ENCODE measurements at regions not wholly inside any gene's neighbourhood (a gene's known extent, or its start where the extent isn't known, plus 50 kb on each side); places are given as distances from the start of the nearest gene placed in this dataset.

DNA sequence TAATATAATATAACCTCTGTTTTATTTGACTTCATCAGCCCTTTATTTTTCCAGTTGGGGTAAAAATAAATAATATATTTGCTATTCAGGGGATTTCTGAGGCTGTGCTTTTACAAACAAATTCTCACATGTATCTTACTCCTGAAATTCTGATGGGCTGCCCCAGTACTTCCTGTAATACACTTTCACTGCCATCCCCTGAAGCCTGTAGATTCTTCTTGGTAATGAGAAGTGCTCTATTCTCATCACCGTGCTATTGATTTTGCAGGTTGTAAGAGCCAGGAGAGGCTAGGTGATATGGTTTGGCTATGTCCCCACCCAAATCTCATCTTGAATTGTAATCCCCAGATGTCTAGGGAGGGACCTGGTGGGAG lies 91.9 kb upstream of the CEP78 start:
- intact Hi-C loops (cut with micrococcal nuclease; ENCODE audit: unreplicated experiment), result loop anchor here (5.0 kb wide), 1 partner anchor 68 kb away; no protein-coding TSS in a partner anchor
- H3K36me3 ChIP-seq (ENCODE audit: control insufficient read depth in 2 of 2, insufficient read depth in 2 of 2, low read length in 1 of 2), result no peaks in the 10 kb centered on the region
- peaks cover 6% of the 10 kb centered on the region; the same call in 1 of the 3 replicates for H3K9me3 ChIP-seq (replicated peaks; ENCODE audit: control insufficient read depth, insufficient read depth, low read length)
- peak; percentile 31 for FAIRE-seq
- no peak overlapping the region for H3K4me3 ChIP-seq
- RAD21 ChIA-PET (ENCODE audit: unreplicated experiment), result interaction anchor here (1.7 kb wide), 1 partner anchor 9 kb away, joined by 7 read pairs; no protein-coding TSS in a partner anchor
- SMC1A ChIA-PET (ENCODE audit: uncharacterized antibody, unreplicated experiment), result interaction anchor here (1.1 kb wide), 1 partner anchor 25 kb away, joined by 3 read pairs; no protein-coding TSS in a partner anchor
- TF ChIP-seq STAT1 (conservative IDR thresholded peaks at IDR 0.05) (no peak), ZNF217 (IDR thresholded peaks at IDR 0.05) (no peak), CHD2 (IDR thresholded peaks at IDR 0.05; ENCODE audit: borderline replicate concordance, low read depth, low read length) (no peak), LARP7 (IDR thresholded peaks at IDR 0.05) (no peak), SUPT20H (IDR thresholded peaks at IDR 0.05; ENCODE audit: borderline replicate concordance, control insufficient read depth, low read depth, low read length) (no peak)
- H3K9ac ChIP-seq (ENCODE audit: control insufficient read depth, insufficient read depth, low read length), result no peak overlapping the region
- DNase-seq (ENCODE audit: low read depth, low spot score), result no peak
- no peak overlapping the region for H3K4me2 ChIP-seq (ENCODE audit: control insufficient read depth, insufficient read depth)
- H3K4me1 ChIP-seq (ENCODE audit: control insufficient read depth, insufficient read depth, low read length), result peaks cover 7% of the 10 kb centered on the region
- 0% methylated on average over 1 of the region's 1 CpG for WGBS (ENCODE audit: insufficient coverage, insufficient replicate concordance, low lambda C conversion rate, missing lambda C conversion rate)
- no peak overlapping the region; the same call in 1 of the 2 replicates for H3K27ac ChIP-seq (ENCODE audit: control insufficient read depth, insufficient read depth)
- POLR2A ChIA-PET, result no interaction called here
- BruUV-seq (replicated peaks), result no TSS peak
- no peaks in the 10 kb centered on the region for H4K20me1 ChIP-seq (ENCODE audit: control insufficient read depth, insufficient read depth)
- in situ Hi-C loops (cut with MboI), result no loop called here
- H3K79me2 ChIP-seq (ENCODE audit: control insufficient read depth, insufficient read depth, low read length), result no peaks in the 10 kb centered on the region
- peak; percentile 66 for ATAC-seq
- no peaks in the 10 kb centered on the region for H3K27me3 ChIP-seq (replicated peaks in 1 of 2; ENCODE audit: control insufficient read depth in 2 of 2, insufficient read depth in 2 of 2, low read length in 1 of 2)
- CTCF ChIA-PET, result interaction anchor here (1.0 kb wide), 1 partner anchor 10 kb away, joined by 3 read pairs; no protein-coding TSS in a partner anchor
- no peak overlapping the region for H2AFZ ChIP-seq (ENCODE audit: control insufficient read depth, low read depth, low read length)

- intact Hi-C loops (cut with micrococcal nuclease; ENCODE audit: unreplicated experiment) (loop anchor here (5.0 kb wide), 1 partner anchor 69 kb away; no protein-coding TSS in a partner anchor), in situ Hi-C loops (cut with MboI) (no loop called here)
- Histone ChIP-seq H3K9ac (ENCODE audit: control insufficient read depth, insufficient read depth, low read length) (no peak overlapping the region), H3K4me2 (ENCODE audit: control insufficient read depth, insufficient read depth) (no peak overlapping the region), H3K27ac (ENCODE audit: control insufficient read depth, insufficient read depth) (no peak overlapping the region), H2AFZ (ENCODE audit: control insufficient read depth, low read depth, low read length) (no peak overlapping the region), H3K9me3 (replicated peaks; ENCODE audit: control insufficient read depth, insufficient read depth, low read length) (peaks cover 6% of the 10 kb centered on the region; the same call in 1 of the 3 replicates), H3K4me3 (no peak overlapping the region), H3K36me3 (ENCODE audit: control insufficient read depth in 2 of 2, insufficient read depth in 2 of 2, low read length in 1 of 2) (no peaks in the 10 kb centered on the region), H4K20me1 (ENCODE audit: control insufficient read depth, insufficient read depth) (no peaks in the 10 kb centered on the region), H3K79me2 (ENCODE audit: control insufficient read depth, insufficient read depth, low read length) (no peaks in the 10 kb centered on the region), H3K4me1 (ENCODE audit: control insufficient read depth, insufficient read depth, low read length) (peaks cover 7% of the 10 kb centered on the region), H3K27me3 (replicated peaks in 1 of 2; ENCODE audit: control insufficient read depth in 2 of 2, insufficient read depth in 2 of 2, low read length in 1 of 2) (no peaks in the 10 kb centered on the region)
- ChIA-PET CTCF (interaction anchor here (1.0 kb wide), 1 partner anchor 9 kb away, joined by 3 read pairs; no protein-coding TSS in a partner anchor), SMC1A (ENCODE audit: uncharacterized antibody, unreplicated experiment) (interaction anchor here (1.1 kb wide), 1 partner anchor 25 kb away, joined by 3 read pairs; no protein-coding TSS in a partner anchor), POLR2A (no interaction called here), RAD21 (ENCODE audit: unreplicated experiment) (interaction anchor here (1.7 kb wide), 1 partner anchor 9 kb away, joined by 7 read pairs; no protein-coding TSS in a partner anchor)
- peak; percentile 83 for ATAC-seq
- DNase-seq (ENCODE audit: low read depth, low spot score), result no peak
- no peak for FAIRE-seq
- 38% methylated on average over 3 of the region's 3 CpGs for WGBS (ENCODE audit: insufficient coverage, insufficient replicate concordance, low lambda C conversion rate, missing lambda C conversion rate)
- BruUV-seq (replicated peaks), result no TSS peak
- TF ChIP-seq SIX5 (IDR thresholded peaks at IDR 0.05; ENCODE audit: low read depth, low read length, severe bottlenecking), result no peak
- TF ChIP-seq, protein P1, sequence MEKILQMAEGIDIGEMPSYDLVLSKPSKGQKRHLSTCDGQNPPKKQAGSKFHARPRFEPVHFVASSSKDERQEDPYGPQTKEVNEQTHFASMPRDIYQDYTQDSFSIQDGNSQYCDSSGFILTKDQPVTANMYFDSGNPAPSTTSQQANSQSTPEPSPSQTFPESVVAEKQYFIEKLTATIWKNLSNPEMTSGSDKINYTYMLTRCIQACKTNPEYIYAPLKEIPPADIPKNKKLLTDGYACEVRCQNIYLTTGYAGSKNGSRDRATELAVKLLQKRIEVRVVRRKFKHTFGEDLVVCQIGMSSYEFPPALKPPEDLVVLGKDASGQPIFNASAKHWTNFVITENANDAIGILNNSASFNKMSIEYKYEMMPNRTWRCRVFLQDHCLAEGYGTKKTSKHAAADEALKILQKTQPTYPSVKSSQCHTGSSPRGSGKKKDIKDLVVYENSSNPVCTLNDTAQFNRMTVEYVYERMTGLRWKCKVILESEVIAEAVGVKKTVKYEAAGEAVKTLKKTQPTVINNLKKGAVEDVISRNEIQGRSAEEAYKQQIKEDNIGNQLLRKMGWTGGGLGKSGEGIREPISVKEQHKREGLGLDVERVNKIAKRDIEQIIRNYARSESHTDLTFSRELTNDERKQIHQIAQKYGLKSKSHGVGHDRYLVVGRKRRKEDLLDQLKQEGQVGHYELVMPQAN (conservative IDR thresholded peaks at IDR 0.05), result no peak
- peak; percentile 78 for TF ChIP-seq NR2F1 (conservative IDR thresholded peaks at IDR 0.05)
- peak; percentile 90 for TF ChIP-seq PKNOX1 (IDR thresholded peaks at IDR 0.05)
- TF ChIP-seq, protein P2, sequence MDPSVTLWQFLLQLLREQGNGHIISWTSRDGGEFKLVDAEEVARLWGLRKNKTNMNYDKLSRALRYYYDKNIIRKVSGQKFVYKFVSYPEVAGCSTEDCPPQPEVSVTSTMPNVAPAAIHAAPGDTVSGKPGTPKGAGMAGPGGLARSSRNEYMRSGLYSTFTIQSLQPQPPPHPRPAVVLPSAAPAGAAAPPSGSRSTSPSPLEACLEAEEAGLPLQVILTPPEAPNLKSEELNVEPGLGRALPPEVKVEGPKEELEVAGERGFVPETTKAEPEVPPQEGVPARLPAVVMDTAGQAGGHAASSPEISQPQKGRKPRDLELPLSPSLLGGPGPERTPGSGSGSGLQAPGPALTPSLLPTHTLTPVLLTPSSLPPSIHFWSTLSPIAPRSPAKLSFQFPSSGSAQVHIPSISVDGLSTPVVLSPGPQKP (IDR thresholded peaks at IDR 0.05; ENCODE audit: low read depth, low read length), result no peak
- peak; percentile 67 for TF ChIP-seq MTA2 (IDR thresholded peaks at IDR 0.05; ENCODE audit: low read depth)
- TF ChIP-seq, protein P3, sequence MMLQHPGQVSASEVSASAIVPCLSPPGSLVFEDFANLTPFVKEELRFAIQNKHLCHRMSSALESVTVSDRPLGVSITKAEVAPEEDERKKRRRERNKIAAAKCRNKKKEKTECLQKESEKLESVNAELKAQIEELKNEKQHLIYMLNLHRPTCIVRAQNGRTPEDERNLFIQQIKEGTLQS (IDR thresholded peaks at IDR 0.05; ENCODE audit: borderline replicate concordance, extremely low read depth, low read depth, low read length), result no peak
Measured at GRCh38 chr9:78143281-78144007, 92.4 kb upstream of the CEP78 start.
